Limb (tissue), 2 donors: ENCODE measurements at regions not wholly inside any gene's neighbourhood (a gene's known extent, or its start where the extent isn't known, plus 50 kb on each side); places are given as distances from the start of the nearest gene placed in this dataset.

Experiments
- DNase-seq, 2 donors: peaks; one replicate each; pipeline ENCODE4 v3.0.0-alpha.2; 2016; ENCODE audit errors: extremely low spot score in 2 of 2

- no peak for DNase-seq
Observed at GRCh38 chr5:144548936-144549335, 378.3 kb downstream of the KCTD16 start.

- no peak for DNase-seq
Observed at GRCh38 chr5:144547098-144547499, 376.4 kb downstream of the KCTD16 start.

- no peak for DNase-seq
Observed at GRCh38 chr5:144538845-144539244, 368.2 kb downstream of the KCTD16 start.
